GM19351 (cell line): ENCODE measurements at regions not wholly inside any gene's neighbourhood (a gene's known extent, or its start where the extent isn't known, plus 50 kb on each side); places are given as distances from the start of the nearest gene placed in this dataset.

Experiments used
- ATAC-seq: cut with Tn5 transposase; IDR thresholded peaks from one replicate; pipeline ENCODE4 v1.9.1; 2021; ENCODE audit warnings: mild to moderate bottlenecking, moderate library complexity; ENCODE audit not compliant: unreplicated experiment

GRCh38 chr6:129920103-129920798 is 59.1 kb upstream of the TMEM244 start:
- no peak for ATAC-seq

- no peak for ATAC-seq
Observed at GRCh38 chr6:129911732-129912131, 50.6 kb upstream of the TMEM244 start.
